ENCODE measurements at regions not wholly inside any gene's neighbourhood (a gene's known extent, or its start where the extent isn't known, plus 50 kb on each side); places are given as distances from the start of the nearest gene placed in this dataset.
"Not testable (repeated sequence)": the region's sequence is repeated elsewhere in the genome, so short reads cannot be mapped to it uniquely, and the experiment has no call there.

- no peak for DNase-seq
Measured at GRCh38 chr20:12847872-12848271, 160.9 kb upstream of the SPTLC3 start.

GRCh38 chr20:12849225-12849910, 159.4 kb upstream of the SPTLC3 start:
- DNase-seq: no peak

- not testable (repeated sequence) for DNase-seq
Measured at GRCh38 chr20:12857643-12858042, 151.1 kb upstream of the SPTLC3 start.

GRCh38 chr20:12860619-12861247, 148.0 kb upstream of the SPTLC3 start:
- no peak for DNase-seq

- no peak for DNase-seq
Measured at GRCh38 chr20:12869669-12870068, 139.1 kb upstream of the SPTLC3 start.

- DNase-seq: no peak
Measured at GRCh38 chr20:12870588-12870987, 138.2 kb upstream of the SPTLC3 start.

GRCh38 chr20:12874933-12875332, 133.8 kb upstream of the SPTLC3 start:
- no peak for DNase-seq

- DNase-seq: no peak
Measured at GRCh38 chr20:12875510-12875909, 133.3 kb upstream of the SPTLC3 start.

- no peak for DNase-seq
Measured at GRCh38 chr20:12882832-12883506, 125.8 kb upstream of the SPTLC3 start.

GRCh38 chr20:12883507-12883885, 125.3 kb upstream of the SPTLC3 start:
- no peak for DNase-seq

GRCh38 chr20:12886618-12887363, 122.0 kb upstream of the SPTLC3 start:
- DNase-seq: no peak

- no peak for DNase-seq
Measured at GRCh38 chr20:12891643-12892042, 117.1 kb upstream of the SPTLC3 start.

- no peak for DNase-seq
Measured at GRCh38 chr20:12893019-12893418, 115.8 kb upstream of the SPTLC3 start.

GRCh38 chr20:12893653-12894052, 115.1 kb upstream of the SPTLC3 start:
- no peak for DNase-seq

- DNase-seq: no peak
Measured at GRCh38 chr20:12894089-12894488, 114.7 kb upstream of the SPTLC3 start.

- DNase-seq: no peak
Measured at GRCh38 chr20:12896180-12896579, 112.6 kb upstream of the SPTLC3 start.

GRCh38 chr20:12902992-12903391, 105.8 kb upstream of the SPTLC3 start:
- DNase-seq: no peak

- no peak for DNase-seq
Measured at GRCh38 chr20:12906361-12906760, 102.4 kb upstream of the SPTLC3 start.

- no peak for DNase-seq
Measured at GRCh38 chr20:12911372-12911771, 97.4 kb upstream of the SPTLC3 start.

- no peak for DNase-seq
Measured at GRCh38 chr20:12913781-12914443, 94.9 kb upstream of the SPTLC3 start.

GRCh38 chr20:12914804-12915203, 94.0 kb upstream of the SPTLC3 start:
- no peak for DNase-seq

- DNase-seq: no peak
Measured at GRCh38 chr20:12916699-12917098, 92.1 kb upstream of the SPTLC3 start.

- no peak for DNase-seq
Measured at GRCh38 chr20:12924126-12924525, 84.6 kb upstream of the SPTLC3 start.
